Brain microvascular endothelial cell (primary cell): ENCODE measurements at regions not wholly inside any gene's neighbourhood (a gene's known extent, or its start where the extent isn't known, plus 50 kb on each side); places are given as distances from the start of the nearest gene placed in this dataset.

Experiments used
- DNase-seq: peaks from one replicate; pipeline ENCODE4 v3.0.0-alpha.2; 2020
- H3K27ac ChIP-seq: fragments of 250-450 bp; sonication (Bioruptor Pico); 2 replicates; pipeline ENCODE4 v1.5.1; 2020; ENCODE audit warnings: mild to moderate bottlenecking, moderate library complexity
- H3K27me3 ChIP-seq: fragments of 250-450 bp; sonication (Bioruptor Pico); replicated peaks from 2 replicates; pipeline ENCODE4 v1.5.1; 2020; ENCODE audit warnings: mild to moderate bottlenecking
- H3K36me3 ChIP-seq: fragments of 250-450 bp; sonication (Bioruptor Pico); replicated peaks from 2 replicates; pipeline ENCODE4 v1.5.1; 2020; ENCODE audit warnings: mild to moderate bottlenecking
- H3K4me3 ChIP-seq: 2 replicates; pipeline ENCODE4 v1.5.1; 2011; ENCODE audit warnings: low read depth, mild to moderate bottlenecking, control low read depth, low read length, moderate library complexity
- in situ Hi-C: cut with HindIII; loops from 2 replicates; pipeline ENCODE4 v1.10.0; 2017; ENCODE audit warnings: low sequenced_read_pairs, low pct_ligation_motif_present
- TF ChIP-seq, protein P1 (sequence below): IDR thresholded peaks from 2 replicates; pipeline ENCODE4 v1.5.1; 2011; ENCODE audit warnings: low read depth, mild to moderate bottlenecking, moderate library complexity, low read length, control low read depth, inconsistent platforms; ENCODE audit errors: missing control alignments

DNA sequence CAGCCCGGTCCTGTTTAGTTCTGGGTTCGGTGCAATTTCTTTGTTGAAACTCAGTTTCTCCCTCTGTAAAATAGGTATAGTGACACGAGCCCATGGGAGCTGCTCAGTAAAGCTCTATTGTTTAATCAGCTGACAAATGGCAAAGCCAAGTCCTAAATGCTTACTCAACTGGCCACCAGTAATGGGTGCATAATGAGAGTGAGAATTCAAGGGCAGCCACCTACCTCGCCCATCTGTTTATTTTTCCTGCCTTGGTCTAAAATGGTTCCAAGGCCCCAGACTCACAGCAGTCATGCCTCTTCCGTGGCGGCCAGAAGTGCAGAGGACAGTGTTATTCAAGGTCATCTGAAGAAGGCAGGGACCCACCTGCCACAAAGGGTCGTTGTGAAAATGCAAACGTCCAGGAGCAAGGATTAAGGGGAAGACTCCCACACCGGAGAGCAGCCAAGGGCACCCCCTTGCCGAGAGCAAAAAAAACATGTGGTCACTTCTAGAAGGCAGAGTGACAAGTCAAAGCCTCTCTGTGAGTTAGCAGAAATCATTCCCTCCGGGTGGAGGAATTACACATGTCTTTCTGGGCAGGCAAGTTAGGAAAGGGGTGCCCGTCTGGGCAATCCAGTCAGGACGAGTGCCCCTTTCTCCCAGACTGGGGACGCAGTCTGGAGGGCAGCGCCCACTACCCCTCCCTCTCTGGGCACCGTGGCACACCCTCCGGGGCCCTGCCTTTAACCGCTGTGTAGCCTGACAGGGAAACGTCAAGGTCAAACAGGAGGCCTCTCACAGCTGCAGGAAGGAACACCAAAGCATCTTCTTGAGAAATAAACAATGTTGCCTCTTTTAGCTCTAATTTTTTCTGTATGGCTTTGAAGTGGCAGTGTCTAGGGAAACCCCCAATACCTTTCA is 186.2 kb downstream of the FOXO1 start:
- no peak overlapping the region for H3K27ac ChIP-seq
- DNase-seq: no peak
- H3K27me3 ChIP-seq: no peaks in the 10 kb centered on the region
- H3K36me3 ChIP-seq: no peaks in the 10 kb centered on the region
- in situ Hi-C loops: no loop called here
- TF ChIP-seq, protein P1, sequence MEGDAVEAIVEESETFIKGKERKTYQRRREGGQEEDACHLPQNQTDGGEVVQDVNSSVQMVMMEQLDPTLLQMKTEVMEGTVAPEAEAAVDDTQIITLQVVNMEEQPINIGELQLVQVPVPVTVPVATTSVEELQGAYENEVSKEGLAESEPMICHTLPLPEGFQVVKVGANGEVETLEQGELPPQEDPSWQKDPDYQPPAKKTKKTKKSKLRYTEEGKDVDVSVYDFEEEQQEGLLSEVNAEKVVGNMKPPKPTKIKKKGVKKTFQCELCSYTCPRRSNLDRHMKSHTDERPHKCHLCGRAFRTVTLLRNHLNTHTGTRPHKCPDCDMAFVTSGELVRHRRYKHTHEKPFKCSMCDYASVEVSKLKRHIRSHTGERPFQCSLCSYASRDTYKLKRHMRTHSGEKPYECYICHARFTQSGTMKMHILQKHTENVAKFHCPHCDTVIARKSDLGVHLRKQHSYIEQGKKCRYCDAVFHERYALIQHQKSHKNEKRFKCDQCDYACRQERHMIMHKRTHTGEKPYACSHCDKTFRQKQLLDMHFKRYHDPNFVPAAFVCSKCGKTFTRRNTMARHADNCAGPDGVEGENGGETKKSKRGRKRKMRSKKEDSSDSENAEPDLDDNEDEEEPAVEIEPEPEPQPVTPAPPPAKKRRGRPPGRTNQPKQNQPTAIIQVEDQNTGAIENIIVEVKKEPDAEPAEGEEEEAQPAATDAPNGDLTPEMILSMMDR: no peak
- no peak overlapping the region for H3K4me3 ChIP-seq

- Histone ChIP-seq H3K27ac (no peak overlapping the region), H3K36me3 (no peaks in the 10 kb centered on the region), H3K27me3 (no peaks in the 10 kb centered on the region), H3K4me3 (no peak overlapping the region)
- TF ChIP-seq, protein P1: no peak
- no peak for DNase-seq
- in situ Hi-C loops: no loop called here
These were observed 185.4 kb downstream of the FOXO1 start for GRCh38 chr13:40480915-40481516.

DNA sequence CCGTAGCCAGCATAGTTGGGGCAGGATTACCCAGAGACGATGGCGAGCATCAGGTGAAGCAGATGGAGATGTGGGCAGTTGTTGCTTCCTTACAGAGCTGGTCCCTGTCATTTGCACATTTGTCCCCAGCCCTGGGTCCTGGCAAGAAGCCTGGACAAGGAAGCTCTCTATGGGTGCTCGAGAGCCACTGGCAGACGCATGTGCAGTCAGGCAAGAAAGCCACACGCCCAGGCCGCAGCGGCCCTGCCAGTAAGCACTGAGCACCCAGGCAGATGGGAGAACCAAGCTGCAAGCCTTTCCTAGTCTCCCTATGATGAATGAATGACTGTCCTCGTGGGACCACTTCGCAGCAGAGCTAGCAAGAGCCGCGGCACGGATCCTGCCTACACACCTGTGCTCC is 182.8 kb downstream of the FOXO1 start:
- H3K27me3 ChIP-seq: no peaks in the 10 kb centered on the region
- H3K36me3 ChIP-seq: no peaks in the 10 kb centered on the region
- no peak for DNase-seq
- TF ChIP-seq, protein P1: no peak
- H3K27ac ChIP-seq: no peak overlapping the region
- no peak overlapping the region for H3K4me3 ChIP-seq
- in situ Hi-C loops: no loop called here

DNA sequence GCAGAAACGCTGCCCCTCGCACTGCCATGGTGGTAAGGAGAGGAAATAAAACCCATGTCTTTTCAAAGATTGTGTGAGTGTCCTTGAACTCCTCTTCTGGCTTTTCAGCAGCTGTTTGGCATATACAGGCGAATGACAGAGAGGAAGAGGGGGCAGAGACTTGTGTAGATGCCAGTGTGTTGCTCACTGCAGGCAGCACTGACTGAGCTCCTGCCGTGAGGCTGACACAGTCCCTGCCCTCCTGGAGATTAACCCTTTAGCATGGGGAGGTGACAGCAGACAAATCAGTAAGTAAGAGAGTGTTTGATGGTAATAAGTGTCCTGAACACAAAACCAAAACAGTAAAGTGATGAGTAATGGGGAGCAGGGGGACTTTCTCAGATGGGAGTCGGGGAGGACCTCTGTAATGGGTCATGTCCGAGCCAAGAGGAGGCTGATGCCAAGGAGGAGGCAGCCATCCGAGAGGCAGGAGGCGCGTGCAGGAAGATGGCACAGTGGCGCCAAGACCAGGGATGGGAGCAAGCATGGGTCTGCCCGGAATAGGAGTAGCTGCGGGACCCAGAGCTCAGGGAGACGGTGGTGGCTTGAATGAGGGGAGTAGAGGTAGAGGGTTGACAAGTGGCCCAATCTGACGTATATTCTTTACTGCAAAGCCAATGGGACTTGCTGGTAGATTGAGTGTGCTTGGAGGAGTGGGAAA is 182.2 kb downstream of the FOXO1 start:
- DNase-seq: no peak
- Histone ChIP-seq H3K27ac (no peak overlapping the region), H3K4me3 (no peak overlapping the region), H3K36me3 (no peaks in the 10 kb centered on the region), H3K27me3 (no peaks in the 10 kb centered on the region)
- in situ Hi-C loops: no loop called here
- TF ChIP-seq, protein P1: no peak

DNA sequence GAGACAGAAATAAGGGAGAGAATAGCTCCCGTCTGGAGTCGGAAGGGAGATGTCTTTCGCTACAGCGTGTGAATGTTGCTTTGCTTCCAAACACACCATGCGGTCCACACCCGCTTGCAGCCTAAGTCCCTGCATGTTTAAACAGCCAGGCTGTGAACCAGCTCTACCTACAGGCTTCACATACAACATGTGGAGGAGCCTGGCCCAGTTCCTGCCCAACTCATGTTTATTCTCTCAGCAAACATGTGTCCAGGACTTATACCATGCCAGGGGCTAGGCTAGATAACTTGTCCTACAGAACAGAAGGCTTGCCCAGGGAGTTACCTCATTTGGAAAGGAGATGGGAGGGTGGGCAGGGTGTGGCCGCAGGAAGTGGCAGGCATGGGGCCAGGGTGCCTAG is 181.5 kb downstream of the FOXO1 start:
- no peaks in the 10 kb centered on the region for H3K36me3 ChIP-seq
- H3K27me3 ChIP-seq: no peaks in the 10 kb centered on the region
- TF ChIP-seq, protein P1: no peak
- no peak overlapping the region for H3K27ac ChIP-seq
- in situ Hi-C loops: no loop called here
- no peak for DNase-seq
- H3K4me3 ChIP-seq: no peak overlapping the region
